GM18505 (cell line): ENCODE measurements at regions not wholly inside any gene's neighbourhood (a gene's known extent, or its start where the extent isn't known, plus 50 kb on each side); places are given as distances from the start of the nearest gene placed in this dataset.

Experiments used
- ATAC-seq: cut with Tn5 transposase; IDR thresholded peaks from one replicate; pipeline ENCODE4 v1.9.1; 2021; ENCODE audit not compliant: unreplicated experiment
- POLR2A ChIP-seq: IDR thresholded peaks from 4 replicates; pipeline ENCODE4 v1.6.1; 2011; ENCODE audit warnings: borderline replicate concordance; ENCODE audit not compliant: insufficient read depth, insufficient read length; ENCODE audit errors: extremely low read depth

DNA sequence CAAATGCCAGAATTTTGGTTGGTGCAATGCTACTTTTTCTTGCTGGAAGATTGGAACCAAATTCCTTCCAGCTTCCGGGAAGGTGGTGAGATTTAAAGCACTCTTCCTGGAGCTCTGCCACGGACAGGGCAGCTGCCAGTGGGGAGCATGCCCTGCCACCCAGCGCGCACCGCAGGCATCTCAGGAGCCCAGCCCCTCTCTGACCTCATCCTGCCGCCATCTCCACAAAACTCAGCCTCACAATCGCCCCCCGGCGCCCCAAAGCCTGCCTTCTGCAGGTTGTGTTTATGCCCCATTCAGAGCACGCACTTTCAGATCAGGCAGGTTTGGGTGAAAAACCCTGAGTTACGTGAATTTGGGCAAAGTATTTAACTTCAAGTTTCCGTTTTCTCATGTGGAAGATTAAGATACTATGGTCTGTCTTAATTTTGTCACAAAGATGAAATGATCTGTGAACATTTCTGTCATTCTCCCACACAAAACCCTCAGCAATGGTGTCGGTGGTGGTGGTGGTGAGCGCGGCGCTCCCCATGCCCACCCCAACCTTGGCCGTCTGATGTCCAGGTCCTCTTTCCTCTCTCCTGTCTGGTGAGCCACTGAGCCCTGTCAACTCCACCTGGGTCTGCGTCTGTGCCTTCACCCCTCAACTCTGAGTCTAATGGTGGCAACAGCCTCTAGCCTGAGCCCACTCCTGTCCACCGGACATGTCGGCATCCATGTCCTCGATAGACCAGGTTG is 282.8 kb upstream of the SALL3 start:
- no peak for ATAC-seq
- TF ChIP-seq POLR2A, result no peak

- no peak for ATAC-seq
- no peak for TF ChIP-seq POLR2A
Measured at GRCh38 chr18:78697446-78697845, 282.2 kb upstream of the SALL3 start.

GRCh38 chr18:78698914-78699313 is 280.7 kb upstream of the SALL3 start:
- no peak for TF ChIP-seq POLR2A

GRCh38 chr18:78699499-78699898 is 280.1 kb upstream of the SALL3 start:
- ATAC-seq, result no peak

More at GRCh38 chr18:78698914-78699313, 280.7 kb upstream of the SALL3 start:
- ATAC-seq, result no peak

GRCh38 chr18:78701771-78702396 is 277.7 kb upstream of the SALL3 start:
- no peak for TF ChIP-seq POLR2A
- no peak for ATAC-seq

More at GRCh38 chr18:78699499-78699898, 280.1 kb upstream of the SALL3 start:
- no peak for TF ChIP-seq POLR2A

- no peak for ATAC-seq
- no peak for TF ChIP-seq POLR2A
Measured at GRCh38 chr18:78703291-78703690, 276.3 kb upstream of the SALL3 start.

DNA sequence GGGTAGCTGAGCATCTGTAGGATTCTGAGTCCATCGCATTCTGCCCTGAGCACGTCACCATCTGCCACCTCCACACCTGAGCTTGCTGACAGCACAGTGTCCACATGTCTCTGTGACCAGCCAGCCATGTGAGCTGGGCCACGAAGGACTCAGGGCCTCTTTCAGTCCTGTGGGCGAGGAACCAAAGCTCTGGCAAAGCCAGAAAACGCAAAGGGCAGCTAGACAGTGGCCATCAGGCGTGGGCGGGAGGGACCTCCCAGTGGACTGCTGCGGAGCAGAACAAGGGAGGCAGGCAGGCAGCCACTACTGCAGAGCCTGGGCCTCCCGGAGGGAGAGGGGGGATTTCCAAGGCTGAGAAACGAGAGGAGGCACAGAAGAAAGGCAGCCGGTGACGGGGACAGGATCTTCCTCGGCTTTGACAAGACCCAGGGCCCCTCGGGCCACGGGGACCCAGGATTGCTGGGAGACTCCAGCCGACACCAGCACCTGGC is 274.6 kb upstream of the SALL3 start:
- ATAC-seq, result no peak
- TF ChIP-seq POLR2A, result no peak

DNA sequence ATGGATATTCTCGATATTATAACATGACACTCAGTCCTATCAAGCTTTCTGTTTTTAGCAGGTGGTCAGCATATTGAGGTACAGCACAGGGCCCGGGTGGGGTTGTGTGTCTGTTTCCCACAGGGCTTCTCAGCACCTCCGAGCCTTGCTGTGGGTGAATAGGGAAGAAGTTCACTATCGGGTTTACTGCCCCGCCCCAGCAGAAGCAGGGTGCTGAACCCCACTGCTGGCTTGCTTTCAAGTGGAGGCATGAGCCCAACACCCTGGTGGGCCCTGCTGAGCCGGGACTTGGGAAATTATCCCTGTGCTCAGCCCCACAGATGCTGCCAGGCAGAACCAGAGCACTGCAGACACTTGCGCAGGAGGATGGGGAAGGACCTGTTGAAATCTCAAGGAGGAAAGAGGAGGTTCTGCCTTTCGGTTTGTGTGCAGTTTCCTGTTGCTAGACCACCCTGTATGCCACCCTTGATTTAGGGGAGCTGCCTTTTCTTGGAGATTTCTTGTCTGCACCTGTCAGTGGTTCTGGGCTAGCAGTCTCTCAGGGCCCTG is 270.3 kb upstream of the SALL3 start:
- no peak for ATAC-seq
- no peak for TF ChIP-seq POLR2A

DNA sequence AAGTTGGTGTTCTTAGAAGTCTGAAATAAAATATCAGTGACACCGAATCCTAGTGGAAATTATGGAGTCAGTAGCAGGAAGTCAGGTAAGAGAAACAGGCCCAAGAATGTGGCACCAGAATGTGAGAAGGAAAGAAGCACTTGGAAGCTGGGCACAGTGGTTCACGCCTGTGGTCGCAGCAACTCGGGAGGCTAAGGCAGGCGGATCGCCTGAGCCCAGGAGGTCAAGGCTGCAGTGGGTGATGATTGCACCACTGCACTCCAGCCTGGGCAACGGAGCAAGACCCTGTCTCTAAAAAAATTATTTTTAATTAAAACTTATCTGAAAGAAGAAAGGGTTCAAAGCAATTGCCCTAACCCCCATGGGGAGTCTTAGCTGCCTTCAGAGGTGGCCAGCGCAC is 268.3 kb upstream of the SALL3 start:
- no peak for TF ChIP-seq POLR2A
- ATAC-seq, result no peak

- TF ChIP-seq POLR2A, result no peak
- ATAC-seq, result no peak
Measured at GRCh38 chr18:78711971-78712370, 267.6 kb upstream of the SALL3 start.

DNA sequence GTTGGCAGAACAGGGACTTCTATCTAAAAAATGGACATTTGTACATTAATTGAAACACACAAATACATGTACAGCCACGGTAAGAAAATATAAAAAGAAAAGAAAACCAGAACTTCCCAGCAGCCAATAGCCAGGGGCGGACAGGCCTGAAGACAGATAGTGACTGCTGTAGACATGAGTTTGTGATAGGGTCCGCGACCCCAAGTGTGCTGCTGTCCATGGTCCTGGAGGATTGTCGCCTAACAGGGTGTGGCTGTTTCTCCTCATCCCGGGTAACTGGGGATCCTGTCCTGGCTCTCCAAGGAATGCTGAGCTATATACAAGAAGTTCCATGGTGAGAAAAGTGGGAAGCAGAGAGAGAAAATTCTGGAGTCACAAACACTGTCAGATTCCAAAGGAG is 266.5 kb upstream of the SALL3 start:
- ATAC-seq, result no peak
- no peak for TF ChIP-seq POLR2A

DNA sequence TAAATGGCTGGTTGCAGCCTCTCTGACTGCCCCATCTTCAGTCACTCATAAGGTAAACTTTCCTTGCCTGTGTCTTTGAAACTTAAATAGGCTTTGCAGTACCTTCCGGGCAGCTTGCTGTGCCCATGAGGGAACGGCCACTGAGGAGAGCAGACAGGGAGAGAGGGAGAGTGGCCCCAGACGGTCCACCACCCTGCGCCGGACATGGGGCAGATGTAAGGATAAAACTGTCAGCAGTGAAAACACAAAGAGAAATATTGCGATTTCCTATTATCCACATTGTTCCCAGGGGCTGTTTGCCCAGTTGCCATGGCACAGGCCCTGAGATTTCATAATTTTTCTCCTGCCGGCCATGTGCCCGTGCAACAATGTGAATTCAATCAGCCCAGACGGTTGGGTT is 265.9 kb upstream of the SALL3 start:
- no peak for TF ChIP-seq POLR2A
- no peak for ATAC-seq

DNA sequence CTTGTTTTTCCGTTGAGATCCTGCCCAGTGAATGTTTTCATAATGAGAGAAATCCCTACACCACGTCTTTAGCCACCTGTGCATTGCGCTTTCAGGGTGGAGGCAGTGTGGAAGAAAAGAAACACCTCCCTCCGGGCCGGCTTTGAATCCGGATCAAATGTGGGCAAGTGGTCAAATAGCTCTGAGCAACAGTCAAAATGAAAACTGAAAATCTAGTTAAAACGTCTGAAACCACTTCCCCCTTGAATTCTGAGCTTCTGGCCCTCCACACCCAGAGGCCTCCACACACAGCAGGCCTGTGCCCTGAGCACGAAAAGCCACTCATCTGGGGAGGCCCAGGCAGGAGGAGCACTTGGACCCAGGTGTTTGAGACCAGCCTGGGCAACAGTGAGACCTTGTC is 263.6 kb upstream of the SALL3 start:
- no peak for ATAC-seq
- TF ChIP-seq POLR2A, result no peak

- no peak for TF ChIP-seq POLR2A
- ATAC-seq, result no peak
Measured at GRCh38 chr18:78716581-78716980, 263.0 kb upstream of the SALL3 start.
